HFF-Myc (cell line): ENCODE measurements at regions not wholly inside any gene's neighbourhood (a gene's known extent, or its start where the extent isn't known, plus 50 kb on each side); places are given as distances from the start of the nearest gene placed in this dataset.

Experiments used
- DNase-seq: peaks from one replicate; pipeline ENCODE4 v3.0.0-alpha.2; 2011; ENCODE audit warnings: low read depth; ENCODE audit errors: extremely low read depth
- H3K4me3 ChIP-seq: replicated peaks from 2 replicates; pipeline ENCODE4 v1.5.1; 2011; ENCODE audit warnings: low read depth, mild to moderate bottlenecking, control low read depth, low read length
- TF ChIP-seq, protein P1 (sequence below): IDR thresholded peaks from 2 replicates; pipeline ENCODE4 v1.5.1; 2012; ENCODE audit warnings: mild to moderate bottlenecking, low read depth, low read length, control low read depth; ENCODE audit errors: missing control alignments

GRCh38 chr6:91280494-91280830 lies 693.6 kb upstream of the MAP3K7 start:
- no peak overlapping the region for H3K4me3 ChIP-seq
- no peak for DNase-seq
- TF ChIP-seq, protein P1, sequence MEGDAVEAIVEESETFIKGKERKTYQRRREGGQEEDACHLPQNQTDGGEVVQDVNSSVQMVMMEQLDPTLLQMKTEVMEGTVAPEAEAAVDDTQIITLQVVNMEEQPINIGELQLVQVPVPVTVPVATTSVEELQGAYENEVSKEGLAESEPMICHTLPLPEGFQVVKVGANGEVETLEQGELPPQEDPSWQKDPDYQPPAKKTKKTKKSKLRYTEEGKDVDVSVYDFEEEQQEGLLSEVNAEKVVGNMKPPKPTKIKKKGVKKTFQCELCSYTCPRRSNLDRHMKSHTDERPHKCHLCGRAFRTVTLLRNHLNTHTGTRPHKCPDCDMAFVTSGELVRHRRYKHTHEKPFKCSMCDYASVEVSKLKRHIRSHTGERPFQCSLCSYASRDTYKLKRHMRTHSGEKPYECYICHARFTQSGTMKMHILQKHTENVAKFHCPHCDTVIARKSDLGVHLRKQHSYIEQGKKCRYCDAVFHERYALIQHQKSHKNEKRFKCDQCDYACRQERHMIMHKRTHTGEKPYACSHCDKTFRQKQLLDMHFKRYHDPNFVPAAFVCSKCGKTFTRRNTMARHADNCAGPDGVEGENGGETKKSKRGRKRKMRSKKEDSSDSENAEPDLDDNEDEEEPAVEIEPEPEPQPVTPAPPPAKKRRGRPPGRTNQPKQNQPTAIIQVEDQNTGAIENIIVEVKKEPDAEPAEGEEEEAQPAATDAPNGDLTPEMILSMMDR = no peak

DNA sequence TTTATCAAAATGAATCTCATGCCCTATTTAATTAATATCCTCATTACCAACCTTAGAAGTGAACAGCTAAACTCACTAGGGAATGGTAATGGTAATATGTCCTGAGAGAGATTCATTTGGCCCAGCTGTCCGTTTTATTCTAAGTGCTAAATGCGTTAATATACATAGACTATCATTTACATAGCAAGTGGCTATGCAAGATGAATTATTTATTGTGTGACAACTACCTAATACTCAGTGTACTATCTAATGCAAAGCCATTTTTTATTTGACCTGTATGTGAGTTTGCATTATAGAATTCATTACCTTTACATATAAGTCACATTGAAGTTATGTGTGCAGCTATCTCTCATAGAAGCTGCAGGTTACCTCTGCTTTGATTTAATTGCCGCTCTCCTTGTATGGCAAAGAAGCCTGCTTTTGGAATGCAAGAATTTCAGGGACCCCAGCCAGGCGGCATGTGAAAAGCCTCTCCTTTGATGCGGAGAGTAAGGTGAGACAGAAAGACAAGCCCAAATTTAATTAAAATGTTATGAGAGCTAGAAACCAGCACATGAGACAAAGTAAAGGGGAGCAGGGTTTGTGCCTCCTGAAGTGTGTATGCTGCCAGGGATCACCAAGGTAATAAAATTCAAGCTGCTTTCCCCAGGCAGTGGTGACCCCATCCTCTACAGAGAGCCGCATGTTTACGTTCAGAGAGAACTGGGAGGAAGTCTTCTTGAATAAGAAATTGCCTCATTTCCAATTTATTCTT lies 693.0 kb upstream of the MAP3K7 start:
- no peak overlapping the region for H3K4me3 ChIP-seq
- TF ChIP-seq, protein P1 = no peak
- DNase-seq = no peak

GRCh38 chr6:91278416-91278815 lies 691.5 kb upstream of the MAP3K7 start:
- TF ChIP-seq, protein P1 = no peak
- H3K4me3 ChIP-seq = no peak overlapping the region
- no peak for DNase-seq

DNA sequence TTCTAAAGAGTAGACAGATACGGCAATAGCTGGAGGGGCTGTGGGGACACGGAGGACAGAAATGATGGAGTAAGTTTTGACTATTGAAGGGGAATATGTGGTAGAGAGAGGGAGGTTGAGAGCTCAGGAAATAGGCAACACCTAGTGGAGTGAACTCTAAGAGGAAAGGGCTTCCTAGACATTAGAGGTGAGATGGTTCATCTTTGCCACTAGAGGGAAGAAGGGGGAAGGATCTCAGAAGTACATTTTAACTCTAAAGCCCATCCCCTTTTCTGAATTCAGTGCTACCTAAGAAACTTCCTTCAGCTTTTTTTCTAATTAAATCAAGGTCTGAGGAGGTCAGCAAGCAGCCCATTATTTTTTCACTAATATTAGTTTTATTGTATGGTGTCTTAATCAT lies 689.4 kb upstream of the MAP3K7 start:
- DNase-seq = no peak
- H3K4me3 ChIP-seq = no peak overlapping the region
- TF ChIP-seq, protein P1 = no peak

DNA sequence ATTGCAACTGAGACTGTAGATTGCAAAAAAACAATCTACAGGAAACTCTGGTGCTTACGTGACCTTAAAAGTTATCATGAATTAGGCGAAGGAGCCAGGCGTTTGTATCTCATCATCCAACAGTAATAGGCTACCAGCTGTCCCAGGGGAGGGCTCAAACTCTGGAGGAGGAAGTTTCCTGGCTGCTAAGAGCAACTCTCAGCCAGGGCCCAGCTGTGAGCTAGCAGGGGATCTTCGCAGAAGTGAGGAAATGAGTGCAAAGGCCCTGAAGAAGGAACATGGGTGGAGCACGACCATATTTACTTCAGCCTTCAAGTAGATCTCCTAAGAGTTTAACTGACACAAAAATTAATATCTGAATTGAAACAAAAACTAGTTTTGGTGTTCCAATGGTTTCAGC lies 686.9 kb upstream of the MAP3K7 start:
- TF ChIP-seq, protein P1 = no peak
- DNase-seq = no peak
- no peak overlapping the region for H3K4me3 ChIP-seq

- H3K4me3 ChIP-seq = no peak overlapping the region
- TF ChIP-seq, protein P1 = no peak
- DNase-seq = no peak
Observed at GRCh38 chr6:91271807-91272206, 684.9 kb upstream of the MAP3K7 start.

DNA sequence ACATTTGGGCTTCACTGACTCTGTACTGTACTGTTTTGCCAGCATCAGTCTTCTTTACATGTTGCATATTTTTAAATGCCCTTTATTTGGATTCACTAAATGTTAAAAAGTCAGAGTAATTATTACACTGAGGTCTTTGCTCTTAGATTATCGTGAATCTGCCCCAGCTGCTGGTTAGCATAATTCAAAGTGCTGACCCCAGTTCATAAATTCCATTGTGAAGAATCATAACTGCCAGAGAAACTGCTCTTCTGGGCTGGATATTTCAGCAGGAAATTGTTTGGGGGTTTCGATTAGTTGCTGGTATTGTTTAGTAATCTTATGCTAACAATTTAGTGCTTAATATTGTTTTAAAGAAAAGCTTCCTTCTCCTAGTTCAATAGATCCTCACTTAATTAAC lies 682.1 kb upstream of the MAP3K7 start:
- no peak for DNase-seq
- H3K4me3 ChIP-seq = no peak overlapping the region
- TF ChIP-seq, protein P1 = no peak
